Upper lobe of left lung (tissue), 4 donors: ENCODE measurements at regions not wholly inside any gene's neighbourhood (a gene's known extent, or its start where the extent isn't known, plus 50 kb on each side); places are given as distances from the start of the nearest gene placed in this dataset.

Experiments
- EP300 ChIP-seq, 4 donors: sonication (generic); formaldehyde crosslinking; IDR thresholded peaks; one replicate each; pipeline ENCODE4 v1.5.1; 2017; ENCODE audit warnings: antibody characterized with exemption in 4 of 4, control low read depth in 2 of 4
- POLR2A ChIP-seq, 4 donors: fragments of 450-650 bp; IDR thresholded peaks; one replicate each; pipeline ENCODE4 v1.5.1; 2016 to 2017; ENCODE audit warnings: antibody characterized with exemption in 4 of 4, mild to moderate bottlenecking in 2 of 4
- POLR2AphosphoS5 ChIP-seq, 2 donors: sonication (generic); formaldehyde crosslinking; IDR thresholded peaks; one replicate each; pipeline ENCODE4 v1.5.1; 2017; ENCODE audit warnings: antibody characterized with exemption in 2 of 2
- TF ChIP-seq, protein P1 (sequence below), 6 experiments: fragments of 450-650 bp in 4 of 6; fragments of 200-600 bp in 2 of 6; sonication (generic) in 2 of 6; IDR thresholded peaks; one replicate each; pipeline ENCODE4 v1.5.1; 2016 to 2019; ENCODE audit warnings: antibody characterized with exemption in 6 of 6

GRCh38 chr5:91816681-91817080 is 433.6 kb upstream of the ARRDC3 start:
- TF ChIP-seq, protein P1, sequence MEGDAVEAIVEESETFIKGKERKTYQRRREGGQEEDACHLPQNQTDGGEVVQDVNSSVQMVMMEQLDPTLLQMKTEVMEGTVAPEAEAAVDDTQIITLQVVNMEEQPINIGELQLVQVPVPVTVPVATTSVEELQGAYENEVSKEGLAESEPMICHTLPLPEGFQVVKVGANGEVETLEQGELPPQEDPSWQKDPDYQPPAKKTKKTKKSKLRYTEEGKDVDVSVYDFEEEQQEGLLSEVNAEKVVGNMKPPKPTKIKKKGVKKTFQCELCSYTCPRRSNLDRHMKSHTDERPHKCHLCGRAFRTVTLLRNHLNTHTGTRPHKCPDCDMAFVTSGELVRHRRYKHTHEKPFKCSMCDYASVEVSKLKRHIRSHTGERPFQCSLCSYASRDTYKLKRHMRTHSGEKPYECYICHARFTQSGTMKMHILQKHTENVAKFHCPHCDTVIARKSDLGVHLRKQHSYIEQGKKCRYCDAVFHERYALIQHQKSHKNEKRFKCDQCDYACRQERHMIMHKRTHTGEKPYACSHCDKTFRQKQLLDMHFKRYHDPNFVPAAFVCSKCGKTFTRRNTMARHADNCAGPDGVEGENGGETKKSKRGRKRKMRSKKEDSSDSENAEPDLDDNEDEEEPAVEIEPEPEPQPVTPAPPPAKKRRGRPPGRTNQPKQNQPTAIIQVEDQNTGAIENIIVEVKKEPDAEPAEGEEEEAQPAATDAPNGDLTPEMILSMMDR (IDR thresholded peaks at IDR 0.05) = no peak
- TF ChIP-seq POLR2A (IDR thresholded peaks at IDR 0.05) (no peak), EP300 (IDR thresholded peaks at IDR 0.05) (no peak), POLR2AphosphoS5 (IDR thresholded peaks at IDR 0.05) (no peak)
